HG02943 (cell line): ENCODE measurements at regions not wholly inside any gene's neighbourhood (a gene's known extent, or its start where the extent isn't known, plus 50 kb on each side); places are given as distances from the start of the nearest gene placed in this dataset.

Experiments
- ATAC-seq: cut with Tn5 transposase; IDR thresholded peaks from one replicate; pipeline ENCODE4 v1.9.1; 2021; ENCODE audit warnings: mild to moderate bottlenecking, low read depth, moderate library complexity; ENCODE audit not compliant: unreplicated experiment

- ATAC-seq = no peak
Observed at GRCh38 chr18:54023471-54023870, 201.0 kb downstream of the MBD2 start.

- ATAC-seq = no peak
Observed at GRCh38 chr18:54020966-54021365, 203.5 kb downstream of the MBD2 start.

- ATAC-seq = no peak
Observed at GRCh38 chr18:54020156-54020745, 204.2 kb downstream of the MBD2 start.

GRCh38 chr18:54019641-54020040, 204.8 kb downstream of the MBD2 start:
- no peak for ATAC-seq

- ATAC-seq = no peak
Observed at GRCh38 chr18:54013452-54013851, 211.0 kb downstream of the MBD2 start.

GRCh38 chr18:54004828-54005227, 219.6 kb downstream of the MBD2 start:
- no peak for ATAC-seq

- ATAC-seq = no peak
Observed at GRCh38 chr18:54003195-54003594, 221.3 kb downstream of the MBD2 start.

- ATAC-seq = no peak
Observed at GRCh38 chr18:53997064-53997463, 227.4 kb downstream of the MBD2 start.

GRCh38 chr18:53994016-53994415, 230.5 kb downstream of the MBD2 start:
- ATAC-seq = no peak

- no peak for ATAC-seq
Observed at GRCh38 chr18:53991805-53992204, 232.7 kb downstream of the MBD2 start.

GRCh38 chr18:53991202-53991601, 233.3 kb downstream of the MBD2 start:
- no peak for ATAC-seq

GRCh38 chr18:53990485-53990884, 234.0 kb downstream of the MBD2 start:
- ATAC-seq = no peak

- no peak for ATAC-seq
Observed at GRCh38 chr18:53984021-53984420, 240.4 kb downstream of the MBD2 start.

- no peak for ATAC-seq
Observed at GRCh38 chr18:53971331-53971730, 253.1 kb downstream of the MBD2 start.

GRCh38 chr18:53952700-53953099, 271.8 kb downstream of the MBD2 start:
- ATAC-seq = no peak

GRCh38 chr18:53950545-53950944, 273.9 kb downstream of the MBD2 start:
- no peak for ATAC-seq

- no peak for ATAC-seq
Observed at GRCh38 chr18:53948991-53949390, 275.5 kb downstream of the MBD2 start.

GRCh38 chr18:53947092-53947640, 277.3 kb downstream of the MBD2 start:
- ATAC-seq = no peak

GRCh38 chr18:53946594-53946993, 277.9 kb downstream of the MBD2 start:
- no peak for ATAC-seq

- no peak for ATAC-seq
Observed at GRCh38 chr18:53944721-53945120, 279.7 kb downstream of the MBD2 start.

GRCh38 chr18:53943326-53943860, 281.1 kb downstream of the MBD2 start:
- no peak for ATAC-seq

- no peak for ATAC-seq
Observed at GRCh38 chr18:53941601-53942338, 282.7 kb downstream of the MBD2 start.
